ENCODE measurements at regions not wholly inside any gene's neighbourhood (a gene's known extent, or its start where the extent isn't known, plus 50 kb on each side); places are given as distances from the start of the nearest gene placed in this dataset.

- Mint-ChIP-seq H3K9me3 (ENCODE audit: low read depth) (peaks cover 17% of the 10 kb centered on the region), H3K4me1 (ENCODE audit: low read depth) (peaks cover 17% of the 10 kb centered on the region), H3K27me3 (ENCODE audit: low read depth) (no peaks in the 10 kb centered on the region), H3K4me3 (ENCODE audit: unreplicated experiment) (peak overlapping the region; percentile 66), H3K36me3 (ENCODE audit: low read depth) (peaks cover 2% of the 10 kb centered on the region), H3K27ac (ENCODE audit: unreplicated experiment) (peak overlapping the region; percentile 69)
- DNase-seq (ENCODE audit: low spot score): no peak
- TF ChIP-seq, protein P1, sequence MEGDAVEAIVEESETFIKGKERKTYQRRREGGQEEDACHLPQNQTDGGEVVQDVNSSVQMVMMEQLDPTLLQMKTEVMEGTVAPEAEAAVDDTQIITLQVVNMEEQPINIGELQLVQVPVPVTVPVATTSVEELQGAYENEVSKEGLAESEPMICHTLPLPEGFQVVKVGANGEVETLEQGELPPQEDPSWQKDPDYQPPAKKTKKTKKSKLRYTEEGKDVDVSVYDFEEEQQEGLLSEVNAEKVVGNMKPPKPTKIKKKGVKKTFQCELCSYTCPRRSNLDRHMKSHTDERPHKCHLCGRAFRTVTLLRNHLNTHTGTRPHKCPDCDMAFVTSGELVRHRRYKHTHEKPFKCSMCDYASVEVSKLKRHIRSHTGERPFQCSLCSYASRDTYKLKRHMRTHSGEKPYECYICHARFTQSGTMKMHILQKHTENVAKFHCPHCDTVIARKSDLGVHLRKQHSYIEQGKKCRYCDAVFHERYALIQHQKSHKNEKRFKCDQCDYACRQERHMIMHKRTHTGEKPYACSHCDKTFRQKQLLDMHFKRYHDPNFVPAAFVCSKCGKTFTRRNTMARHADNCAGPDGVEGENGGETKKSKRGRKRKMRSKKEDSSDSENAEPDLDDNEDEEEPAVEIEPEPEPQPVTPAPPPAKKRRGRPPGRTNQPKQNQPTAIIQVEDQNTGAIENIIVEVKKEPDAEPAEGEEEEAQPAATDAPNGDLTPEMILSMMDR (IDR thresholded peaks at IDR 0.05): no peak
Observed at GRCh38 chr5:27472000-27472763, 433.8 kb upstream of the CDH9 start.

DNA sequence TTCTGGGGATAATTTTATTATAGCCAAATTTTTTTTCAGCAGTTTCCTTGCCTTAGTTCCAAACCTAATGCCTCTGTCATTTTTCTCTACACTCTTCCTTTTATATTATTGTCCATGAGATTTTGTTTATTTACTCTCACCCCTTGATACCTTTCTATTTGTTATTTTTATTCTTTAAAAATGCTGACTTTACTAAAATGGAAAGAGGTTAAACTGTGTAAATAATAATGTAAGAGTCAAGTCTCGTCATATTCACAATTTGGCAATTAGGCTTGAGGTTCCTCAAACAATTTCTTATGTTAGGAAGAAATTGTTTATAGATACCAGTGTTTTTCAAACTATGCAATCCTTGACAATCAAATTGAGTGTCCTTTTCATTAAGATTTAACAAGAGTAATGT is 428.6 kb upstream of the CDH9 start:
- no peak overlapping the region for H3K27ac Mint-ChIP-seq (ENCODE audit: unreplicated experiment)
- no peaks in the 10 kb centered on the region for H3K36me3 Mint-ChIP-seq (ENCODE audit: low read depth)
- no peak overlapping the region for H3K4me3 Mint-ChIP-seq (ENCODE audit: unreplicated experiment)
- peaks cover 5% of the 10 kb centered on the region for H3K9me3 Mint-ChIP-seq (ENCODE audit: low read depth)
- TF ChIP-seq, protein P1 (IDR thresholded peaks at IDR 0.05): no peak
- DNase-seq (ENCODE audit: low spot score): no peak
- H3K4me1 Mint-ChIP-seq (ENCODE audit: low read depth): peaks cover 4% of the 10 kb centered on the region
- H3K27me3 Mint-ChIP-seq (ENCODE audit: low read depth): peaks cover 2% of the 10 kb centered on the region

DNA sequence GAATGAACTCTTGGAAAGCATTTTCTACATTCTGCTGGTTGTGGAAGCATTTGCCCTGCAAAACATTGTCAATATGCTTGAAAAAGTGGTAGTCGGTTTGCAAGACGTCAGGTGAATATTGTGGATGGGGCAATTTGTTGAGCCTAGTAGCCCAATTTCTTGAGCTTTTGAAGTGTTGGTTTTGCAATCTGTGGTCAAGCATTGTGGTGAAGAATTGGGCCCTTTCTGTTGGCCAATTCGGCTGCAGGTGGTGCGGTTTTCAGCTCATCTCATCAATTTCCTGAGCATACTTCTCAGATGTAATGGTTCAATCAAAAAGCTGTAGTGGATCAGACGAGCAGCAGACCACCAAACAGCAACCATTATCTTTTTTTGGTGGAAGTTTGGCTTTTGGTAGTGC is 426.8 kb upstream of the CDH9 start:
- Mint-ChIP-seq H3K9me3 (ENCODE audit: low read depth) (peaks cover 5% of the 10 kb centered on the region), H3K36me3 (ENCODE audit: low read depth) (no peaks in the 10 kb centered on the region), H3K4me3 (ENCODE audit: unreplicated experiment) (no peak overlapping the region), H3K27me3 (ENCODE audit: low read depth) (peaks cover 3% of the 10 kb centered on the region), H3K27ac (ENCODE audit: unreplicated experiment) (no peak overlapping the region), H3K4me1 (ENCODE audit: low read depth) (no peaks in the 10 kb centered on the region)
- TF ChIP-seq, protein P1 (IDR thresholded peaks at IDR 0.05): no peak
- DNase-seq (ENCODE audit: low spot score): no peak

DNA sequence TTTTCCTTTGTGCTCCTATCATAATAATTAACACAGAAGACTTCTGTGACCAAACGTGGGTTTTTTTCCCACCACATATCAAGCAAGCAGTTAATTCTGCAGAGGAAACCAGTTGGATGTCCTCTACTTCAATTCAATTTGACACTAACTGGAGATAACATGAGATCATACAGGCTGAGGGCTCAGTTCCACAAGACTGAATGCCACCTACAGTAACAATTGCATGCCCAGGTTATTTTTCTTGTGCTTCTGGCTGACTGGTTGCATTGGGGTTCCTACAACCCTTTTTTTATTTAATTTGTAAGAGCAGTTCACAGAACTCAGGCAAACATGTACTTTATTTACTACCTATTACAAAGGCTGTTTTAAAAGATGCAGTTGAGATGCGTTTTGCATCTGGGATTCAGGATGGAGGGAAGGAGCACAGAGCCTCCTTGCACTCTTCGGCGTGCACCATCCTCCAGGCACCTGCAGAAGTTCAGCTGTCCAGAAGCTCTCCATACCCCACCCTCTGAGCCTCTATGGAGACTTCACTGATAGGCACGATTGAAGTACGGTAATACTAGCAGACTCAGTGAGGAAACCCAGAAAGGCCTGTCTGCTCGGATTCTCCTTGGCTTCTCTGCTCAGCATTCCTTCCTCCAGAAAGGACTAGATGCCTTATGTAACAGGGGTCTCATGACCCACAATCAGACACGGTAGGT is 425.2 kb upstream of the CDH9 start:
- DNase-seq (ENCODE audit: low spot score): no peak
- Mint-ChIP-seq H3K9me3 (ENCODE audit: low read depth) (peaks cover 5% of the 10 kb centered on the region), H3K27ac (ENCODE audit: unreplicated experiment) (no peak overlapping the region), H3K27me3 (ENCODE audit: low read depth) (peaks cover 6% of the 10 kb centered on the region), H3K36me3 (ENCODE audit: low read depth) (no peaks in the 10 kb centered on the region), H3K4me1 (ENCODE audit: low read depth) (no peaks in the 10 kb centered on the region), H3K4me3 (ENCODE audit: unreplicated experiment) (no peak overlapping the region)
- TF ChIP-seq, protein P1 (IDR thresholded peaks at IDR 0.05): no peak

GRCh38 chr5:27462936-27463335 is 424.6 kb upstream of the CDH9 start:
- Mint-ChIP-seq H3K36me3 (ENCODE audit: low read depth) (no peaks in the 10 kb centered on the region), H3K27ac (ENCODE audit: unreplicated experiment) (no peak overlapping the region), H3K4me3 (ENCODE audit: unreplicated experiment) (no peak overlapping the region), H3K9me3 (ENCODE audit: low read depth) (peaks cover 5% of the 10 kb centered on the region), H3K27me3 (ENCODE audit: low read depth) (peaks cover 10% of the 10 kb centered on the region), H3K4me1 (ENCODE audit: low read depth) (no peaks in the 10 kb centered on the region)
- TF ChIP-seq, protein P1 (IDR thresholded peaks at IDR 0.05): no peak
- DNase-seq (ENCODE audit: low spot score): no peak
